Peyer's patch (tissue), 4 donors: ENCODE measurements at regions not wholly inside any gene's neighbourhood (a gene's known extent, or its start where the extent isn't known, plus 50 kb on each side); places are given as distances from the start of the nearest gene placed in this dataset.

Experiments used
- POLR2A ChIP-seq, 2 donors: fragments of 450-650 bp; IDR thresholded peaks; one replicate each; pipeline ENCODE4 v1.5.1; 2017; ENCODE audit warnings: antibody characterized with exemption in 2 of 2, mild to moderate bottlenecking in 2 of 2, moderate library complexity in 2 of 2
- TF ChIP-seq, protein P1 (sequence below), 6 experiments: fragments of 450-650 bp in 4 of 6; fragments of 200-600 bp in 2 of 6; sonication (generic) in 1 of 6; IDR thresholded peaks; one replicate each; pipeline ENCODE4 v1.5.1; 2017 to 2019; ENCODE audit warnings: antibody characterized with exemption in 6 of 6, mild to moderate bottlenecking in 3 of 6, moderate library complexity in 1 of 6

DNA sequence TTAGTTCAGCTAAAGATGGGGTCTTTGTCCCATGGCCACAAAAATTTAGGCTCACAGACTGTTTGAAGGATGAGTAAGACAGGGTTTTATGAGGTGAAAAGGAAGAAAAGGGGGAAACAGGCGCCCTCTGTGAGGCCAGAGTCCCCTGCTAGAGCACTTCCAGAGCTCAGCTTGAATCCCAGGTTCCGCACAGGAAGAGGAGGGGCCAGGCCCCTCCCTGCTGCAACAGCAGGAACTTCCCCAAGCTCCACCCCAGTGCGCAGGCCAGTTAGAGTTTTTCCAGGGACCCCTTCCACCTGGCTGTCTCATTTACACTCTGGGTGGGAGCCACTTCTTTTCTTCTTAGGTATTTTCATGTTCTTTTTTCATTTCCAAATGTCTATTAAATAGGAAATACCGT is 480.8 kb downstream of the PSAT1 start:
- TF ChIP-seq, protein P1, sequence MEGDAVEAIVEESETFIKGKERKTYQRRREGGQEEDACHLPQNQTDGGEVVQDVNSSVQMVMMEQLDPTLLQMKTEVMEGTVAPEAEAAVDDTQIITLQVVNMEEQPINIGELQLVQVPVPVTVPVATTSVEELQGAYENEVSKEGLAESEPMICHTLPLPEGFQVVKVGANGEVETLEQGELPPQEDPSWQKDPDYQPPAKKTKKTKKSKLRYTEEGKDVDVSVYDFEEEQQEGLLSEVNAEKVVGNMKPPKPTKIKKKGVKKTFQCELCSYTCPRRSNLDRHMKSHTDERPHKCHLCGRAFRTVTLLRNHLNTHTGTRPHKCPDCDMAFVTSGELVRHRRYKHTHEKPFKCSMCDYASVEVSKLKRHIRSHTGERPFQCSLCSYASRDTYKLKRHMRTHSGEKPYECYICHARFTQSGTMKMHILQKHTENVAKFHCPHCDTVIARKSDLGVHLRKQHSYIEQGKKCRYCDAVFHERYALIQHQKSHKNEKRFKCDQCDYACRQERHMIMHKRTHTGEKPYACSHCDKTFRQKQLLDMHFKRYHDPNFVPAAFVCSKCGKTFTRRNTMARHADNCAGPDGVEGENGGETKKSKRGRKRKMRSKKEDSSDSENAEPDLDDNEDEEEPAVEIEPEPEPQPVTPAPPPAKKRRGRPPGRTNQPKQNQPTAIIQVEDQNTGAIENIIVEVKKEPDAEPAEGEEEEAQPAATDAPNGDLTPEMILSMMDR (IDR thresholded peaks at IDR 0.05): no peak
- TF ChIP-seq POLR2A (IDR thresholded peaks at IDR 0.05): no peak
